Activated gamma-delta T cell (primary cell): ENCODE measurements at regions not wholly inside any gene's neighbourhood (a gene's known extent, or its start where the extent isn't known, plus 50 kb on each side); places are given as distances from the start of the nearest gene placed in this dataset.
"Not testable (repeated sequence)": the region's sequence is repeated elsewhere in the genome, so short reads cannot be mapped to it uniquely, and the experiment has no call there.

Experiments
- DNase-seq: peaks from one replicate; lab custom pipeline; 2025; lab: John Stamatoyannopoulos, UW

DNA sequence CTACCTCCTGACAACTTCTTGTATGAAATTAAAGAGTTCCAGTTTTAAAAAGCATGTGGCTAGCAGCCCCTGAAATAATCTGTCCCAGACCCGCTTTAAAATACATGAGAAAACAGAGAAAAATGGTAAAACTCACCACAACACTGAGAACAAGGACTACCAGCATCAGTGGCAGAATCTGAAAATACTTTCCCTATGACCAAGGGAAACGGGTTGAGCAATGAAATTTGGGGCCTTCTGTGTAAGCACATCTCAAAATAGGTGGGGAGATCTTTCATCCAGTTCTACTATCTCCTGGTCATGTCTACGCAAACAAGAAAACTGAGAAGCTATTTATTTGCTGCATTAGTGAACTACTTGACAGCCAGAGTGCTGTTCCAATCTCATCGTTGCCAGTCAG is 172.3 kb downstream of the LNPK start:
- DNase-seq: no peak

DNA sequence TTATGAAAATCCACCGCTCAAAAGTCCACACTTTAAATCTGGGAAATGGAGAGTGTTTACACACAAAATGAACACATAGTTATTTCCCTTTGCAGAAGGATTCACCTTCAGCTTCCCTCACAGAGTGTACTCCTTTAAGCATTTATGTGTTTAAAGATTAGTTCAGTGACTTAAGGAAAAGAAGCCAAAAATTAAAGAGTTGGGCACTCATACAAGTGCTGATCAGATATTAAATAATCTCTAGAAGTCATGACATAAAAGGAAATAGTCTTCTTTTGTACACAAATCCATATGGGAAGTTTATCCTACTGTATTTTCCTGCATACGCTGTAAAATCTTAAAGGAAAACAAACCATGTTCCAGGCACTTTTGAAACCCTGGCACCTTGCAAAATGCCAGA is 174.2 kb downstream of the LNPK start:
- no peak for DNase-seq

DNA sequence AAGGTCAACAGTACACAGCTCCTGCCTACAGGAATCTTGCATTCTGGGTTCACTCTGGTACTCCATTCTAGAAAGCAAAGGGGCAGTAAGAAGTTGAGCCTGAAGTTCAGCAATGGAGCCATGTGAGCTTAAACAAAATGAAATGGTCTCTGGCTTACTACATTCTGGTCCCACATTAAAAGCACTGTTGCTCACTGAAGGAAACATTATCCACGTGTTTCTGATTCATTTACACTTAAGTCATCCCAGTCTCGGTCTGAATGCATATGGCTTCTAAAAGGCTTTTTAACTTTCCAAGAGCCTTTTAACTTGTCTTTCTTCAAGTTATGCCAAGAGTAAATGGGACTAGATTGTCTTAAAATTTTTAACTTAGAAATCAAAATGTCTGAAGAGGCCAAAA is 177.8 kb downstream of the LNPK start:
- no peak for DNase-seq

DNA sequence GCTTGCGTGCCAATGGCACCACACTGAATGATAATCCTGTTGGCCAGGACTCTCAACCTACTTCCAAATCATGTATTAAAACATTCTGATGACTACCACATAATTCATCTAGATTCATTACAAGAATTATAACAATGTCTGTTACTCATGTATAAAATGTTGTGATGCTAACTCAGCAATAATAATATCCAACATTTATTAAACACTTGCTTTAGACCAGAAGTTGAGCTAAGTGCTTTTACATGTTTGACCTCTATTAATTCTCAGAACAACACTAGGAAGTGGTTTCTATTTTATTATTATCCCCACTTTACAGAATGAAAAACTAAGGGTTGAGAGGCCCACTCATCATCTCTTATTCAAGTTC is 178.4 kb downstream of the LNPK start:
- DNase-seq: no peak

DNA sequence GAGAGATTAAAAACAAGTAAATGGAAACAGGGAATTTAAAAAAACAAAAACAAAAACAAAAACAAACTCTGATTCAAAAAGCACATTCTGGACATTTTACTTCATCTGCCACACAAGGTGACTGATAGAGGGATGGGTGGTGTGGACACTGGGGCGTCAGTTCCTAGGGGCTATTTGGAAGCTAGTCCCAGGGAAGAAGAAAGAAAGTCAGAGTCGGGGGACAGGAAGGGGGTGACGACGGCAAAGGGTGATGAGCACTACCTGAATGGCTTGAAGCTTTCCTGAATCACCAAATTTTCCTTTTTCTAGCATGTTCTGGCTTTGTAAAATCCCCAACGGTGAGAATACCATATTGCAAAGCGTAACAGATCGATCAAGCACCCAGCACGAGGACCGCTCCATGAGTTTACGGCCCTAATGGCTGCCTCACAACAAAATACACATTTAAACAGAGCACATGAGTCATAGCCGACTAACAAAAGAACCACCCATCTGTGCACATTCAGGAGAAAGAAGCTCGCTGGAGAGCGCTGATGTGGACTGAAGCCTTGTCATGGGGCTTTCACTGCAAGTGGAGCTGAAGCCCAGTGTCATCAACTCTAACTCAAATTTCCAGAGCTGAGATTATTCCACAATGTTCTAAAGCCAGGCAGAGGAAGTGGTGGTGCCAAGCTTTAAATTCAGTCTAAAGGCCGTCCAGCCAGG is 178.9 kb downstream of the LNPK start:
- no peak for DNase-seq

DNA sequence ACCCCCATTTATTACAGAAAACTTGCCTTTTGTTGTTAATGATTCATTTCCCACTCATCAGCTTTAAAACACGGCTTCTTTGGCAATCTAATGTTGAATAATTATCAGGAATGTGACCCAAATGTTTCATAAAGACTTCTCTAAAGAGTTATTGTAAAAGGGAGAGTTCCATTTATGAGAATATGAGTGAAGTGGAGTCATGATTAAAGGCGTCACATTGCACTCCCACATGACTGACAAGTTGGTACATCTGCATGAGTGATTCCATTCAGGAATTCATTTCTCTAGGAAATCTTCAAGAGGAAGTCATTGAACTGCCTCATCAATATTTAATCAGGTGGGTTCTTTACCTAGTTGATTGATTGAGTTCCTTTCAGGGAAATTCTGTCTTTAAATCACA is 184.8 kb downstream of the LNPK start:
- no peak for DNase-seq

DNA sequence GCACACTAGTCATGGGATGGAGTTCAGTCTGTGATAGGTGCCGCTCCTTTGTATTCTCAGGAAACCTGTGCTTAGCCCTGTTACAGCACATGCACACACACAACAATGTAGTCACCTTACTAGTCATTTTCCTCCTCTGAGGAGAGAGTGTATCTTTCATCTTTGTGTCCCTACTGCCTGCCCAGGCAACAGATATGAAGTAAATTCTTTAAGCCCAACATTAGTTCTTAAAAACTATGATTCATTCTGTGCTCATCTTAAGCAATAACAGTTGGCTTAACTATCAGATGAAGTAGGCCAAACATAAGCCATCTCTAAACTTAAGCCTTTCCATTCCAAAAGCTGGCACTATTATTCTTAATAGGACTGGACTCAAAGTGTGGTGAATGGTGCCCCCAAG is 186.5 kb downstream of the LNPK start:
- DNase-seq: no peak

DNA sequence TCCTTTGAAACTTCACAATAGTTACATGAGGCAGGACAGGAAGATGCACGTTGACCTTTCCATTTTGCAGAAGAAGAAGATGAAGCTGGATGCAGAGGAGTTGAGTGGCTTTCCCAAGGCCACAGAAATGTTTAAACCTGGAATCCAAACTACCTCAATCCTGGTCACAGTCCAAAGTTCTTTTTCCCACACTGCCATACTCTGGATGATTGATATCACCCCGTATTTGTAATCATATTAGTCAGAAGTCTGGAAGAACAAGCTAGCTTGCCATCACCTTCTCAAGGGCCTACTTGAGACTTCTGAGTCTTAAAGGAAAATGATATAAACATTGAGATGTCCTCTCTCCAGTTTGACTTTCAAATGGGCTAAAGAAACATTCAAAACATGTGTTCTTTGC is 190.1 kb downstream of the LNPK start:
- no peak for DNase-seq

DNA sequence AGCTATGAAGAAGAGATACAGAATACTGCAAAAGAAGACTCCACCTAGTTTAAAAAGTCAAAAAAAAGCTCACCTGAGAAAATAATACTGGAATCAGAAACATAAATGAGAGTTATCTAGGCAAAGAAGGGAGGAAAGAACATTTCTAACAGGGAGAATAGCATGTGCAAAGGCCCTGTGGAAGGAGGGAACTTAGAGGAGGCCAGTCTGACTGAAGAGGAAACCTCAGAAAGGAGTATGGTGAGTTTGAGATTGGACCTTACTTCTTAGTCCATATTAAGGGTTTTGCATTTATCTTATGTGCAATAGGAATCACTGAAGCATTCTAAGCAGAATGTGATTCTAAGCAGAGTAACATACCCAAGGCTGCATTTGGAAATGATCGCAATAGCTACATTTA is 193.2 kb downstream of the LNPK start:
- no peak for DNase-seq

DNA sequence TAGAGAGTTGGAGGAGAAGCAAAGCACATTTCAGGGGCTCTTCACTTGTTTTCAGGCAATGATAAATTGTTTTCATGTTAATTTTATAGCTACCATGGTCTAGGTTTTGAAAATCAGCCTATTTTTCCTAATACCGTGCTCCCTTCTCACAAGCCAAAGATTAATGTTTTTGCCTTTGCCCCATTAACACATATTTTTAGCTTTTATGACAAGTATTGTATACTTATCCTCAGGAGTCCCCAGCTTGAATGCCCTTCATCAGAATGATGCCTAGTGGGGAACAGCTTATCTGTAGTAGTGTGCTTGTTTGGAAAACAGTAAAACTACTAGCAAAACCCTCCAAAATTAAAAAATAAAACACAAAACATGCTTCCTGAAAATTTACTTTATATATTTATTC is 194.0 kb downstream of the LNPK start:
- DNase-seq: no peak

DNA sequence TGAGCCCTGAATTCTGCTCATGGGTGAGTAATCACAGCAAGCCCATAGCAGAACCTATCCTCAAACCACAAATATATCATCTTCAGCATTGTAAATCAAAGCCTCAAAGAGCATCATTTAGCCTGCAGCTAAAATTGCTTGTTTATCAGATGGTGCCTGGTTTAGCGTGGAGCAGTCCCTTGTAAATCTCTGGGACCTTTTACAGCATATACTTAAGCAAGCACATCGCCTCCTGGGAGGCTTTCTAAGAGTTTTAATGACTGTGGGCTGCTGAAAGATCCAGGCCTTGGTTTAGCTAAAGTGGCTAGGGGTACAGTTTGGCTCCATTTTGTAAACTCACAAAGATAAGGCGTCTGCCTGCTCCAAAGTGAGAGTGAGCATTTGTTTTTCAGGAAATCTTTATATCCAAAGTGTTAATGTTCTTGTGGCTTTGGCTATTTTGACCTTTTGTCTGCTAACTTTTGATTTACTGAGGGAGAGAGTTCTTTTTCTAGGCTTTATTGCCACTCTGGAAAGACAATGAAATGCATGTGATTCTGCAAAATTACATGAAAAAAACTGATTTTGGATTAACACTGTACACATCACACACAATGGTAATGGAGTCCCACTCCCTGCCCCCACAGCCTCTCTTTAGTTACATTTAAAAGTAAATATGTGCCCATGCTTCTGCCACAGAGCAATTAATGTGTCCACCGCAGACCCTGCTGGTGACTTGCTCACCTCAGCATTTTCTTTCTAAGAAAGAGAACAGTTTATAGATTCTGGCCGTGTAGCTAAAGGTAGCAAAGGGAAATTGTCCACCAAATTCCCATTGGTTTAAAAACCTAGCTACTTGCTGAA is 194.8 kb downstream of the LNPK start:
- no peak for DNase-seq

DNA sequence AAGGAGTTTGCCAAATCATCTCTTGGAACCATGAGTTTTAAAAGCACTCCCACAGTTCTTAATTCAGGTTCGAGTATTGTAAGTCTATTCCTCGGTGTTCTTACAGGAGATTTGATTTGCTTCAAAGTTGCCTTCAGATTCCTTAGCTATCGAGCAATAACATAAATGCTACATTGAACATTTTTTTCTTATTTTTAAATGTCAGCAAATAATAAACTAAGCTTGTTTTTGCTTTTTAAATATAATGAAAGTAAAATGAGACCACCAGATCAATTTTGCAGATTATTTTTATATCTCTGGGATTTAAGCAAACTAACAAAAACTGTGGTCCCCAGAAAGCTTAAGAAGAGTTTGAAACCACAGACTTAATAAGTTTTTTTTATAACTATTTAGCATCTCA is 195.5 kb downstream of the LNPK start:
- DNase-seq: no peak

DNA sequence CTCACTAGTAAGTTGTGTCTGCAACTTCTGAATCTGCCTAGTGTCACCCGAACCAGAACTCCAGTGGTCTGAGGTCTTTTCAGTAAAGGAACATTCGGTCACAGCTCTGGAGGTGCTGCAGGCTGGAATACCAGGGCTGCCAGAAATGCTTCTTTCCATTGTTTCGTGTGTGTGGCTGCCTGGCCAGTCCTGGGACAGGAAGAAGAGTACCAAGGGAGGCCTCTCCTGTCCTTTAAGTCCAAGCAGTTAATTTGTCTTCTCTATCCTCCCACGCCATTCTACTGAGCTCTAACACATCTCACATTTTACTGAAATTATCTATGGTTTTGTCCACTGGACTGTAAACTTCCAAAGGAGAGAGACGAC is 196.0 kb downstream of the LNPK start:
- no peak for DNase-seq

DNA sequence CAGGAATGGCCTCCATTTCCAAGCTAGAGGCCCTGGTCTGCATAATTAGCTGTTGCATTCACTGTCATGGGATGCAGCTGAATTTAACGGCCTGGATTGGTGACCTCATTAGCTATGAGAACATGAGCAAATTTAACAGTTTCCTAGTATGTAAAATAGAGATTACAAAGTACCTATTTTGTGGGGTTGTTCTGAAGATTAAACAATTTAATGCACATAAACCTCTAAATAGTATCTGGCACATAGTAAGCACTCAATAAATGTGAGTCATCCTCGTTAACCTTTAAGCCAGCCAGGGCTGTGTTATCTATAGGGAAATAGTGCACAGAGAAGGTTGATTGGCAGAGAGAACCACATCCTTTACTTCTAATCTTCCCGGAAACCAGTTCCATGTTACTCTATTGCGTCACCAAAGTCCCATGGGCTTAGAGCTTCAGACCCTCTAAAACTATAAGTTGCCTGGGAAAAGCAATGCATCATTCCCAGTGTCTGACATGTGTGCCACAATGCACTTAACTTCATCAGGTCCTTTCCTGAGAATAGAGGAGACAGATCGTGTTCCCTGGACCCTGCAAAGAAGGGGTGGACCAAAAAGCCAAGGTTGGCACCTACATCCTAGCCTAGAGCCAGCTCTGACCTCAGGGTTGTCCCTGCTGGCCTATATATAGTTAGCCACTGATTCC is 196.5 kb downstream of the LNPK start:
- DNase-seq: no peak

DNA sequence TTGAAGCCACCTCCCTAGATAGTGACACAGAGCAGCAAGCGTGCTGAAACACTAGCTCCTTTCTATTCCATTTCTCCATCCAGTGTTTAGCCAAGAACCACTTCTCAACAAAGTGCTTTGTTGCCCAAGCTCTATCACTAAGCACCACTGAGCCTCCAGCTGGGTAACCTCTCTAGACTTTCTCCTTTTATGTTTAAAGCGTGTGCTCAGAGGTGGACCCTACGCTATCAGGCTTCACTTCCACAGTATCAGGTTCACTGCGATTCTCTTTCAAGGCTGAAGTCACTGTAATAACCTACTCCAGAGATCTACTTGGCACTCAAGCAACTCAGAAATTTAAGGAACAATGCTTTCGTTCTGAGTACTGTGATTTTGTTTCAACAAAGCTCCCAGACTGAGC is 197.9 kb downstream of the LNPK start:
- DNase-seq: no peak

DNA sequence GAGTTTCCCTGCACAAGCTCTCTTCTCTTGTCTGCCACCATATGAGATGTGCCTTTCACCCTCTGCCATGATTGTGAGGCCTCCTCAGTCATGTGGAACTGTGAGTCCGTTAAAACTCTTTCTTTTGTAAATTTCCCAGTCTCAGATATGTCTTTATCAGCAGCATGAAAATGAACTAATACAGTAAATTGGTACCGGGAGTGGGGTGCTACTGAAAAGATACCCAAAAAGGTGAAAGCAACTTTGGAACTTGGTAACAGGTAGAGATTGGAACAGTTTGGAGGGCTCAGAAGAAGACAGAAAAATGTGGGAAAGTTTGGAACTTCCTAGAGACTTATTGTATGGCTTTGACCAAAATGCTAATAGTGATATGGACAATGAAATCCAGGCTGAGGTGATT is 205.6 kb downstream of the LNPK start:
- not testable (repeated sequence) for DNase-seq

DNA sequence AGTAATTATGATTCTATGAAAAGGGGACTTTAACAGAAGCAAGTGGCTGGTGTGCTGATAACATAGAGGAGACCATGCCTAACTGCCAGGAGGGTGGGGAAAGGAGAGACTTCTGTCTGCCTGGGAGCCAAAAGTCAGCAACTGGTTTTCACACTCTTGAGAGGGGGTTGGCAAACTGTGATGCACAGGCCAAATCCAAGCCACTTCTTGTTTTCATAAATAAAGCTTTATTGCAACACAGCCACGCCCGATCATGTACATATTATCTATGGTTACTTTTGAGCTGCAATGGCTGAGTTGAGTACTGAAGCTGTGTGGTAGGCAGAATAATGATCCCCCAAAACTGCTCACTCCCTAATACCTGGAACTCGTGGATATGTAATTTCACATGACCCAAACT is 208.4 kb downstream of the LNPK start:
- no peak for DNase-seq

DNA sequence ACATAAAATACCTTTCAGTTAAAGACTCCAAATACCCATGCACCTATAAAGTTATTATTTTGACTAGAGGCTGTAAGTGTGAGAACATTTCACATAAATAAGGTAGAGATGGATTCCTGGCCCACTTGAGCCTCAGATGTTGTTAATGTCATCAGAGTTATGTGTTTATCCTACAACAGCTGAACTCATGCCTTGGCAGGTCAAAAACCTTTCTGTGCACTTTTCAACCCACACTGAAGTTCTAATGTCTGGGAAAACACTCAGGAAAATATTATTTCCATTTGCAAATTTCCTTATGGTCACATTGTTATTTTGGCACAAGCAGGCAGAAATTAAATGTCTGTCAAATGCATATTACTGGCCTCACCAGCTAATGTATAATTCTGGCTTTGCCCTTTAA is 209.2 kb downstream of the LNPK start:
- no peak for DNase-seq

DNA sequence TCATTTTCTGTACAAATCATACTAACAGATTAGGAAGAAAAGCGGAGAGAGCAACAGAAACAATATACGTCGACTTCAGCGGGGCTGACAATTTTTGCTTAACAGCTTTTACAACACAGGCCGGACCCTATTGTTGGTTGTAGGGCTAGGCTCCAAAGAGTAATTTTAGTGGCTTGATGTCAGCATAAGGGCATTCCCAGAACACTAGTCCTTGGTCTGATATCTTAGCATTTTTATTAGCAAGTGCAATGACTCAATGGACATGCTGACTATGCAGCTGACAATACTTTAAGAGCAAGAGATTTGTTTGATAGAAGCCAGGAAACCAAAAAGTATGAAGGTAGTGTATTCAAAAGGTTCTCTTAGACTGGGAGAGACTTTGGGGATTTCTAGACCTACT is 209.9 kb downstream of the LNPK start:
- DNase-seq: no peak

DNA sequence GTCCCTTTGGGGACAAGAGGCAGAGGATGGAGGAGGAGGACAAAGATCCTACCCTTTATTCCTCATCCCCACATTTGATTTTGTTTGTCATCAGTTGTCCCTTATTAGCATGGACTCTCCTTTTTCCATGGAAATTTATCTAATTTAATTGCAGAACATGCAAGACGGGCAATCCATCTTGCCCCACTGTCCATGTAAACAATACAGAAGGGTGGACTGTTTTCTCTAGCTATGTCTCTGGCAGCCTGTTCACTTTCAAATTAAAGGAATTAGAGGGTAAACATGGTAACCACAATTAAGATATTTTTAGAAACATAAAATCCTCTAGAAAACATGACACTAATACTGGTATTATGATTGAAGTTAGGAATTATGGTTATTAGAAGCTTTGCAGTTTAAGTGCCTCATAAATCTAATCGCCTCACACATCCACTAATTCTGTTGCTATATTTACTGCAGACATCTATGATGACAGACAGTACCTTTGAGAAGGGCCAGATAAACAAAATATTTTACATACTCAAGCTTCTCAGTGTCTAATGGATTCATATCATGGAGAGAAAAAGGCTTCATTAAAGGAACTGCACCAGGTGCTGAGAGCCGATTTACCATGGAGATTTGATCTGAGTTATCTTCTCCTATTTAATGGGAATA is 215.5 kb downstream of the LNPK start:
- DNase-seq: no peak

DNA sequence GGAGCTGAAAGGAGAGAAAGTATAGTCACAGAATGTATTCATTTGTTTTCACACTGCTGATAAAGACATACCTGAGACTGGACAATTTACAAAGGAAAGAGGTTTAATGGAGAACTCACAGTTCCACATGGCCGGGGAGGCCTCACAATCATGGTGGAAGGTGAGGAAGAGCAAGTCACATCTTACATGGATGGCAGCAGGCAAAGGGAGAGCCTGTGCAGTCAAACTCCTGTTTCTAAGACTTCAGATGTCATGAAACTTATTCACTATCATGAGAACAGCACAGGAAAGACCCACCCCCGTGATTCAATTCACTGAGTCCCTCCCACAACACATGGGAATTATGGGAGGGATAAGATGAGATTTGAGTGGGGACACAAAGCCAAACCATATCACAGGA is 224.7 kb downstream of the LNPK start:
- DNase-seq: not testable (repeated sequence)

DNA sequence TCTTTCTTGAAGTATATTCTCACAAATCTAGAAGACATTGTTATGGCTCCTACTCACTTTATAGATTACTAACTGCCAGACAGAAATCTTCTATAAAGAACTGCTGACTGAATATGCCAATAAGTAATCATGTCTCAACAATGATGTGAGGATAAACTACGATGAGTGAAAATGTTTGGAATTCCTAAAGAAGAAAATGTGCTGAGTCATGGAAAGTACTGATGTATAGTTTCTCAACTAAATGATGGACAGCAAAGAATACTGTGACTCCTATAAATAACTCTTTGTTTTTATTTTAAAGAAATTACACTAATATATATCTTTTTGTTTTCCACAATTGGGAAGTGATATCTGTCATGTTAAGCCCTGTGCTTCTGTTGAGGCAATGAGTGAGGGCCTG is 232.9 kb downstream of the LNPK start:
- no peak for DNase-seq

DNA sequence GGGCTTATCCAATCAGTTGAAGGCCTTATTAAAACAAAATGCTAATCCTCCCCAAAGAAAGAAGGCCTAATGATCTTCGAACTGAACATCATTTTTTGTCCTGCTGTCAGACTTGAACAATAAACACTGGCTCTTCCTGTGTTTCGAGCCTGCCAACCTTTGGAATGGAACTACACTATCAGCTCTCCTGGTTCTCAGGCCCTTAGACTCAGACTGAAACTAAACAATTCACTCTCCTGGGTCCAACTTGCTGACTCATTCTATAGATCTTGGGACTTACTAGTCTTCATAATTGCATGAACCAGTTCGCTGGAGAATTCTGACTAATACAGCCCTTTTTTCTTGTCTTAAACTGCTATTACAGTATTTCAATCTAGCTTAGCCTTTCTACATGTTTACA is 235.2 kb downstream of the LNPK start:
- DNase-seq: no peak
